ENCODE measurements at regions not wholly inside any gene's neighbourhood (a gene's known extent, or its start where the extent isn't known, plus 50 kb on each side); places are given as distances from the start of the nearest gene placed in this dataset.

- Histone ChIP-seq H3K4me2 (ENCODE audit: low read length) (no peak overlapping the region), H2AFZ (ENCODE audit: low read depth, low read length) (no peak overlapping the region), H3K27ac (ENCODE audit: low read depth, low read length) (no peak overlapping the region), H3K27me3 (ENCODE audit: insufficient read depth, low read length) (no peaks in the 10 kb centered on the region), H3K4me1 (ENCODE audit: insufficient read depth, low read length) (no peaks in the 10 kb centered on the region), H3K36me3 (ENCODE audit: insufficient read depth, low read length) (no peaks in the 10 kb centered on the region), H3K79me2 (ENCODE audit: insufficient read depth, low read length) (no peaks in the 10 kb centered on the region), H3K9ac (ENCODE audit: low read length) (no peak overlapping the region), H4K20me1 (ENCODE audit: insufficient read depth, low read length) (no peaks in the 10 kb centered on the region), H3K9me3 (ENCODE audit: insufficient read depth, low read depth, low read length) (no peaks in the 10 kb centered on the region), H3K4me3 (ENCODE audit: insufficient read depth, low read depth, low read length) (no peak overlapping the region)
- H3K36me3 Mint-ChIP-seq (ENCODE audit: low read depth, unreplicated experiment) = no peaks in the 10 kb centered on the region
- no peaks in the 10 kb centered on the region for H3K4me1 Mint-ChIP-seq (ENCODE audit: low read depth, unreplicated experiment)
- H3K9me3 Mint-ChIP-seq (ENCODE audit: unreplicated experiment) = no peaks in the 10 kb centered on the region
- FAIRE-seq (no peak), DNase-seq (ENCODE audit: low read depth) (no peak)
- H3K27me3 Mint-ChIP-seq (ENCODE audit: low read depth, unreplicated experiment) = no peaks in the 10 kb centered on the region
- no peak overlapping the region for H3K27ac Mint-ChIP-seq (ENCODE audit: unreplicated experiment)
- TF ChIP-seq, protein P1, sequence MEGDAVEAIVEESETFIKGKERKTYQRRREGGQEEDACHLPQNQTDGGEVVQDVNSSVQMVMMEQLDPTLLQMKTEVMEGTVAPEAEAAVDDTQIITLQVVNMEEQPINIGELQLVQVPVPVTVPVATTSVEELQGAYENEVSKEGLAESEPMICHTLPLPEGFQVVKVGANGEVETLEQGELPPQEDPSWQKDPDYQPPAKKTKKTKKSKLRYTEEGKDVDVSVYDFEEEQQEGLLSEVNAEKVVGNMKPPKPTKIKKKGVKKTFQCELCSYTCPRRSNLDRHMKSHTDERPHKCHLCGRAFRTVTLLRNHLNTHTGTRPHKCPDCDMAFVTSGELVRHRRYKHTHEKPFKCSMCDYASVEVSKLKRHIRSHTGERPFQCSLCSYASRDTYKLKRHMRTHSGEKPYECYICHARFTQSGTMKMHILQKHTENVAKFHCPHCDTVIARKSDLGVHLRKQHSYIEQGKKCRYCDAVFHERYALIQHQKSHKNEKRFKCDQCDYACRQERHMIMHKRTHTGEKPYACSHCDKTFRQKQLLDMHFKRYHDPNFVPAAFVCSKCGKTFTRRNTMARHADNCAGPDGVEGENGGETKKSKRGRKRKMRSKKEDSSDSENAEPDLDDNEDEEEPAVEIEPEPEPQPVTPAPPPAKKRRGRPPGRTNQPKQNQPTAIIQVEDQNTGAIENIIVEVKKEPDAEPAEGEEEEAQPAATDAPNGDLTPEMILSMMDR (IDR thresholded peaks at IDR 0.05; ENCODE audit: insufficient read depth, low read depth, low read length) = no peak
- no peak for TF ChIP-seq EZH2 (IDR thresholded peaks at IDR 0.05; ENCODE audit: insufficient read depth, low read length)
- no peak overlapping the region for H3K4me3 Mint-ChIP-seq (ENCODE audit: unreplicated experiment)
These were observed 174.8 kb downstream of the KCNA4 start for GRCh38 chr11:29842061-29842460.

DNA sequence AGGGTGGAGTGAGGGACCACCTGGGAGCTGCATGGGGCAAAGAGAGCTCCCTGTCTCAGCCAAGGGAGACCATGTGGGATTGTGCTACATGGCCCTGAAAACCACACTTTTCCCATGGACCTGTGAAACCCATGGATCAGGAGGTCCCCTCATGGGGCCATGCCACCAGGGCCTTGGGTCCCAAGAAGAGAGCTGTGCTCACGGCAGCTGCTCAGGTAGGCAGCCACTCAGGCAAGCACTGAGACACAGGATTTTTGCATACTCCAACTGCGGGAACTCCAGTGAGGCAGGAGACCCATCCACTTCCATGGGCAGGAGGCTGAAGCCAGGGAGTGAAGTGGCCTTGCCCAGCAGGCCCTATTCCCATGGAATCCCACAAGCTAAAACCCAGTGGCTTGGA lies 190.0 kb downstream of the KCNA4 start:
- Histone ChIP-seq H3K27ac (ENCODE audit: low read depth, low read length) (no peak overlapping the region), H3K79me2 (ENCODE audit: insufficient read depth, low read length) (no peaks in the 10 kb centered on the region), H3K4me3 (ENCODE audit: insufficient read depth, low read depth, low read length) (no peak overlapping the region), H3K4me2 (ENCODE audit: low read length) (no peak overlapping the region), H3K27me3 (ENCODE audit: insufficient read depth, low read length) (no peaks in the 10 kb centered on the region), H3K4me1 (ENCODE audit: insufficient read depth, low read length) (no peaks in the 10 kb centered on the region), H3K36me3 (ENCODE audit: insufficient read depth, low read length) (no peaks in the 10 kb centered on the region), H3K9ac (ENCODE audit: low read length) (no peak overlapping the region), H2AFZ (ENCODE audit: low read depth, low read length) (no peak overlapping the region), H3K9me3 (ENCODE audit: insufficient read depth, low read depth, low read length) (no peaks in the 10 kb centered on the region), H4K20me1 (ENCODE audit: insufficient read depth, low read length) (no peaks in the 10 kb centered on the region)
- DNase-seq (ENCODE audit: low read depth) = no peak
- Mint-ChIP-seq H3K4me1 (ENCODE audit: low read depth, unreplicated experiment) (no peaks in the 10 kb centered on the region), H3K36me3 (ENCODE audit: low read depth, unreplicated experiment) (no peaks in the 10 kb centered on the region), H3K27ac (ENCODE audit: unreplicated experiment) (no peak overlapping the region), H3K4me3 (ENCODE audit: unreplicated experiment) (no peak overlapping the region), H3K27me3 (ENCODE audit: low read depth, unreplicated experiment) (peaks cover 3% of the 10 kb centered on the region), H3K9me3 (ENCODE audit: unreplicated experiment) (peaks cover 2% of the 10 kb centered on the region)
- TF ChIP-seq, protein P1 (IDR thresholded peaks at IDR 0.05; ENCODE audit: insufficient read depth, low read depth, low read length) = no peak
- TF ChIP-seq EZH2 (IDR thresholded peaks at IDR 0.05; ENCODE audit: insufficient read depth, low read length) = no peak
- no peak for FAIRE-seq

- H3K27me3 ChIP-seq (ENCODE audit: insufficient read depth, low read length) = no peaks in the 10 kb centered on the region
- TF ChIP-seq EZH2 (IDR thresholded peaks at IDR 0.05; ENCODE audit: insufficient read depth, low read length) = no peak
- TF ChIP-seq, protein P1 (IDR thresholded peaks at IDR 0.05; ENCODE audit: insufficient read depth, low read depth, low read length) = no peak
- H3K4me2 ChIP-seq (ENCODE audit: low read length) = no peak overlapping the region
- H3K4me1 ChIP-seq (ENCODE audit: insufficient read depth, low read length) = no peaks in the 10 kb centered on the region
- DNase-seq (ENCODE audit: low read depth) (no peak), FAIRE-seq (no peak)
- H3K79me2 ChIP-seq (ENCODE audit: insufficient read depth, low read length) = no peaks in the 10 kb centered on the region
- Mint-ChIP-seq H3K36me3 (ENCODE audit: low read depth, unreplicated experiment) (no peaks in the 10 kb centered on the region), H3K4me3 (ENCODE audit: unreplicated experiment) (no peak overlapping the region), H3K4me1 (ENCODE audit: low read depth, unreplicated experiment) (no peaks in the 10 kb centered on the region), H3K9me3 (ENCODE audit: unreplicated experiment) (no peaks in the 10 kb centered on the region), H3K27ac (ENCODE audit: unreplicated experiment) (no peak overlapping the region), H3K27me3 (ENCODE audit: low read depth, unreplicated experiment) (no peaks in the 10 kb centered on the region)
- no peak overlapping the region for H2AFZ ChIP-seq (ENCODE audit: low read depth, low read length)
- H3K27ac ChIP-seq (ENCODE audit: low read depth, low read length) = no peak overlapping the region
- no peaks in the 10 kb centered on the region for H3K9me3 ChIP-seq (ENCODE audit: insufficient read depth, low read depth, low read length)
- H4K20me1 ChIP-seq (ENCODE audit: insufficient read depth, low read length) = no peaks in the 10 kb centered on the region
- H3K9ac ChIP-seq (ENCODE audit: low read length) = no peak overlapping the region
- H3K36me3 ChIP-seq (ENCODE audit: insufficient read depth, low read length) = no peaks in the 10 kb centered on the region
- H3K4me3 ChIP-seq (ENCODE audit: insufficient read depth, low read depth, low read length) = no peak overlapping the region
These were observed 200.5 kb downstream of the KCNA4 start for GRCh38 chr11:29816359-29816758.
